Stimulated activated CD8-positive, alpha-beta memory T cell treated with anti-CD3 and anti-CD28 coated beads, Interleukin-2, amount 100 ng/mL, for 48 hours (primary cell): ENCODE measurements at regions not wholly inside any gene's neighbourhood (a gene's known extent, or its start where the extent isn't known, plus 50 kb on each side); places are given as distances from the start of the nearest gene placed in this dataset.
"Not testable (repeated sequence)": the region's sequence is repeated elsewhere in the genome, so short reads cannot be mapped to it uniquely, and the experiment has no call there.

Source experiments
- DNase-seq, 2 donors: peaks; one replicate each; pipeline ENCODE4 v3.0.0-alpha.2; 2020; ENCODE audit warnings: low read depth in 2 of 2

DNA sequence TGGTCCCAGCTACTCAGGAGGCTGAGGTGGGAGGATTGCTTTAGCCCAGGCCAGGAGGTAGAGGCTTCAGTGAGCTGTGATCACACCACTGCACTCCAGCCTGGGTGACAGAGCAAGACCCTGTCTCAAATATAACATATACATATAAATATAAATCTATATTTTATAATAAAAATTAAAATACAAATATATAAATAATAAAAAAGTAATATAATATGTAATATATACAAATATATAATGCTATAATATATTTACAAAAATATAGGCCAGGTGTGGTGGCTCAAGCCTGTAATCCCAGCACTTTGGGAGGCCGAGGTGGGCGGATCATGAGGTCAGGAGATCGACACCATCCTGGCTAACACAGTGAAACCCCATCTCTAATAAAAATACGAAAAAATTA lies 131.4 kb downstream of the MFAP3L start:
- DNase-seq: not testable (repeated sequence)

DNA sequence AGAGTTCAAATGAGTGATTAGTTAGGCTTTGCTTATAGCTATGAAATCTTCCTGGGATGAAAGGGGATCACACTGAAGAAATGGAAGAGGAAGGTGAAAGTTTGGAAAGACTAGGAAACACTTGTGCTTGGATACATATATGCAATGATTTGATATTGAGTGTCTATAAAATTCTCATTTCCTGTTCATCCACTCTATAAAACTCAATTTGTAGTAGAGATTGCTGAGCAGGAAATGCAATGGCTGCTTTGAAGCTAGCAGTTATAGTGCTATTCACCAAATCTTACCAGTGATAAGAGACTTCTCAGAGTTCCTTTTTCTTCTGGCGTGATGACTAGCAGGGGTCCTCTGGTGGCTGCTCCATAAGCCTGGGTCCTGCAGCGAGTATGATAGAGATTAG lies 128.1 kb upstream of the HPF1 start:
- DNase-seq: no peak

DNA sequence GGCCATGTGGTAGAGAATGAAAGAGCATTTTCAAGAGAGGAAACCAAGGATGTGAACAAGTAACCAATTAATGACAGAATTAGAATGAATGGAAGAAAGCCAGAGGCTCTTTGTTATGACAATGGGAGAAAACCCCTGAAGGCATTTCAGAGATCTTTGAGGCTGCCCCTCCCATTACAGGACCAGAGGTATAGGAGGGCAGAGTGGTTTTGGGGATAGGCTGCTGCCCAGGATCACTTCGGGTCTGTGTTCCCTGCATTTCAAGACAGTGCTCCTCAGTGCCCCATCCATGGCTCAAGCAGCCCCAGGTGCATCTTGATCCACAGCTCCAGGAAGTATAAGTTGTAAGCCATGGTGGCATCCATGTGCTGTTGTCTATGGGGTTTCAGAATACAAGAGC lies 124.0 kb upstream of the HPF1 start:
- DNase-seq: no peak

DNA sequence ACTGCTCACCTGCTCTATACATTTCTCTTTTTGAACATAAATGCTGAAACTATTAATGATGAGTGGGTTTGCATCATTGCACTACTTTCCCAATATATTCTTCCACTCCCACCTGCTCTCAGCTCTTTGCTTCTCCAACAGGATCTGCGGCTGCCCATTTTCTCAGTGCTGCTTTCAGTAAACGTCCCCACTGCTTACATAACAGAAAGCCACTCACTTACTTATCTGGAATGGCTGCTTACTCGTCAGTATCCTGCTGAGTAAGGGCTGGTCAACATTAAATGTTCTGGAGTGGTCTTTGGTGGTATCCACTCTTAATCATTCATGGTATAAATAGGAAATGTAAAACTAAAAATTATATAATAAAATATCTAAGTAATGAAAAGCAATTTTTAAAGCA lies 112.8 kb upstream of the HPF1 start:
- DNase-seq: no peak

DNA sequence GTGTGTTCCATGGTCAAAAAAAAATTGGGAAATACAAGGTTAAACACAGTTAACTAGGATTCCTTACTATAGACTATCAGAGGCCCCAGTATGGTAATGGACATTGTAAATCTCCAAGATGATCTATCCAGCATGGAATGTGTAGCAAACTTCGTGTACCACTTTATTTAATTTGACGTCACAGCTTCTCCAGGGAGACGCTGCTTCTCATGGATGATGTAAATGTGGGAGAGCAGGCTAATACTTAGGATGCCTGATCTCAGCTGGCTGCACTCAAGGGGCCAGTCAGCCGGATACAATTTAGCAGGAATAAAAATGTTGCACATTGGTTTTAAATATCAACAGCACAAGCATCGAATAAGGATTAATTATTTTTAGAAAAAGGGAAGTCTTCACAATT lies 111.7 kb upstream of the HPF1 start:
- DNase-seq: no peak

DNA sequence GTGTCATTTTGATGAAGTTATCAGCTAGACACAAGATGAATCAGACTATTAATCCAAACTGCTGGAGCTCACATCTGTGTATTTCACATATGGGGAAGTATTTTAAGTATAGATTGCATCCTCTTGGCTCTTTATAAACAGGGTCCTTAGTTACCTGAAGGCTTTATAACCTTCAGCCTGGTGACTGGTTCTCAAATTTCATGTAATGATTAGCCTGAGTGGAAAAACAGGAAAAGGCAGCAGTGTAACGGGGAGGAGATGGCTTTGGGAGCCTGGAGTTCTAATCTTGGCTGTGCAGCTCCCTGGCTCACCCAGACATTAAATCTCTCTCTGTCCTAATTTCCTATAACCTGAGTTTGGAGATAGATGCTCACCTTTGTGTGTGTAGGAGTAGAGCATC lies 103.8 kb upstream of the HPF1 start:
- DNase-seq: no peak

DNA sequence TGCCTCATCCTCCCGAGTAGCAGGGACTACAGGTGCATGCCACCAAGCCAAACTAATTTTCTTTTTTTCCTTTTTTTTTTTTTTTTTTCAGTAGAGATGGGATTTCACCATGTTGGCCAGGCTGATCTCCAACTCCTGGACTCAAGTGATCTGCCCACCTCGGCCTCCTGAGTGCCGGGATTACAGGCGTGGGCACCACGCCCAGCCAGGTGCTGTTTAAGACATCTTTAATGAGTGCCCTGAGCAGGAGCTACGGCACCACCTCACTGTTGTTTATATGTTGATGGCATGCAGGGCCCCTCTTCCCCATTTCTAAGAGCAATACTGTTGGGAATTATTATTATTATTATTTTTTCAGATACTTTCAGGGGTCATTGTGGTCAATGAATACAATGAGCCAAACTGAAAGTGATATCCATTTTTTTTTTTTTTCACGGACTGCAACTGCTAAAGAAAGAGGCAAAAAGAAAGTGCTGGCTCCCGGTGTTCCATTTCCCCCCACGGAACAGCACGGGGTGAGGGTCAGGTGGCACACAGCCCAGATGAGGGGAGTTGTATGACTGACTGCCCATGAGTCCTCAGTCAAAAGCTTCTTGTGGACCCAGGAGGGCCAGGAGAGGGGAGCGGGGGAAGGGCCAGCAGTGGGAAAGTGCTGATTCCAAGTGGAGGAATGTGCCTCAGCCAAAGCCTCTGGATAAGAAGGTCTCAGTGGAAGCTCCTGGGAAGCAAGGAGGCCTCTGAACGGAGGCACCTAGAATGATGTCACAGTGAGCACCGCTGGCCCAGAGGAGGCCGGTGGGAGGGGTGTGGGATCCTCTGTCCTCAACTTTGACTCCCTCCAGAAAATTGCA lies 101.8 kb upstream of the HPF1 start:
- no peak for DNase-seq

DNA sequence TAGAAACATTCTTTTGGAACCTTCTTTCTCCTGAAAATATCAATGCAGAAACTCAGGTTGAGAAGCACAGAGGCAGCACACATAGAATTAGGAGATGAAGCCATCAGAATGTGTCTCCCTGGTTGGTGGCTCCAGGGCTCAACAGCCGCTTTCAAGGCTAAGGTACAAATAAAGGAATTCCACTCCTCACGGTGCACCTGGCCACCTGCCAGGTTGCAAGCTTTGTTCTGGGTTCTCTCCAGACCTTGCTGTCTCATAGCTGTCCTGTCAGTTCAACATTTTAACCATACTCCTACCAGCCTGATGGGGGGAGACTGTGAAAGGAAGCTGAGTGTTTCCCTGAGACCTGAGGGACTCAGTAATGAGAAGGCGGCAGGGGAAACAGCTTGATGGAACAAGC lies 96.3 kb upstream of the HPF1 start:
- no peak for DNase-seq

DNA sequence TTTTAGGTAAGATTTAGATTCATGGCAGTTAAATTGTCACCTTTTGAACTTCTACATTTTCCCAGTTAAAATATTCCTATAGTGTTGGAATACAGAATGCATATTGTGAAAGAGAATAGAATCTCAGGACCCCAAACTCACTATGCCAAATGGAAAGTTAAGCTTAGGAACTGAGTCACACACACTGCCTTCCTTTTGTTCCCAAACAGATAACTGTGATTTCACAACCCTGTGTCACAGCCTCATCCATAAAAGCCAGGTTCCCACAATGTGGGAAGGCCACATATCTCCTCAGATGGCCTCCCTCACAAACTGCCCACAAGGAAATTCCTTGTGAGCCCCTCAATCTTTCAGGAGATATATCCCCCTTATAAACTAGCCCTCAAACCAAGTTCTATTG lies 94.7 kb upstream of the HPF1 start:
- DNase-seq: no peak

DNA sequence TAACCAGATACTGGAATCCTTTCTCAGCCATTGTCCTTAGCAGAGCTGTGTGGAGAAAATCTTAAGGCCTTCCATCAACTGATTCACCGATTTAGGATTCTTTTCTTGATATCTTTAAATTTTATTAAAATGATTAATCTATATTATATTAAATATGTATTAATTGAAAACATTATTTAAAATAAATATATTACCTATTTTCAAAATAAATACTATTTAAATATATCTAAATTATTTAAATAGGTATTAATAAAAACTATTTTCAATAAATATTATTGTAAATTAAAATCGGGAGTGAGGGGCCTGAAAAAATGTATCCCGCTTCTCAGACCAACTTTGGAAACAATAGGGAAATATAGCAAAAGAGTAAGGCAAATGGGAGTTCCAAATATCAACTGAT lies 94.0 kb upstream of the HPF1 start:
- DNase-seq: no peak

DNA sequence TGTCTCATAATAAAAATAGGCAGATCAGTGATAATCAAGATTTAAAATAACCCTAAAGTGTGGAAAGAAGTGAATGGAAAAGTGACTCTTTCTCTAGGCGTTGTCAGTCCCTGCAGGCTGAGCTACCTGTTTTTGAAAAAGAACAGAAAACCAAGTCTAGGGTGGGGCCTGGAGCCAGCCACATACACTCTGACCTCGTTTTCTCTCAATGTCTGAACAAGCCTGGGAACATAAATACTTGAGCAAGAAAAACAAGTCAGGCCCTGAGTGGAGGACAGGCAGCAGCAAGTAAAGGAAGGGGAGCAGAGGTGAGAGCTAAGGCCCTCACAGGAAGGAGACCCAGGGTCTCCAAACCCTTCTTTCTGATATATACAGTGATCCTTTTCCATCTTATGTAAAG lies 91.7 kb upstream of the HPF1 start:
- no peak for DNase-seq

DNA sequence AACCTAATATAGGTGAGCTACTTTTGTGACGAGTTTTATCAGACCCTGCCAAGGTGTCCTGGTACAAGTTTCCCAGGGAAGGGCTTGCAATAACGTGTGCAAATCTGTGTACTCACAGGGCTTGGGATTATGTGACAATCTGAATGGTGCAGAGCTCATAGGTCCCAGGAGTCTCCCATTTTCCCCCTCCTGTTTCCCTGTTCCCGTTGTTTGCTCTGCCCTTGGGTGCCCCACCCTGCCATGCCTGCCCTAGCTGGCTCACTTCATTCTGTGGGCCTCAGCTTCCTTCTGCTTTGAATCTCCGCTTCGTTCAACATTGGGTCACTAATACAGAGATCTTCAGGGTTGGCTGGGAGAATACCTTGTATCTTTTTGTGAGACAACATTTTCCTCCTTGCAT lies 90.3 kb upstream of the HPF1 start:
- no peak for DNase-seq

DNA sequence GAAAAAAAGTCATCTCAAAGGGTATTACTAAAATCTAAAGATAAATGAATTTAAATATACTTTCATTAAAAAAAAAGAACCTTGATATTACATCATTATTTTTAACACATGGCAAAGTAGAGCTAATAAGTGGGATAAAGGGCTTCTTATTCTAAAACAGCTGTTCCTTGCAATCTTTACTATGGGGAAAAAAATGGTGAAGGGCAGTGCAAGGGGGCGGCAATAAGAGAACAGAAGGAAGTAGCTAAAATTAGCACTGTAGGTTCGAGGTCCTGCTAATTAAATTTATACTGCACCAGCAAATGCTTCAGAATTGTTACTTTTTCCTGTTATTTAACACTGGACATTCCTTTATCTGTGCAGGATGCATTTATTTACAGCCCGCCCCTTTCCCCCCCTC lies 89.4 kb upstream of the HPF1 start:
- no peak for DNase-seq

DNA sequence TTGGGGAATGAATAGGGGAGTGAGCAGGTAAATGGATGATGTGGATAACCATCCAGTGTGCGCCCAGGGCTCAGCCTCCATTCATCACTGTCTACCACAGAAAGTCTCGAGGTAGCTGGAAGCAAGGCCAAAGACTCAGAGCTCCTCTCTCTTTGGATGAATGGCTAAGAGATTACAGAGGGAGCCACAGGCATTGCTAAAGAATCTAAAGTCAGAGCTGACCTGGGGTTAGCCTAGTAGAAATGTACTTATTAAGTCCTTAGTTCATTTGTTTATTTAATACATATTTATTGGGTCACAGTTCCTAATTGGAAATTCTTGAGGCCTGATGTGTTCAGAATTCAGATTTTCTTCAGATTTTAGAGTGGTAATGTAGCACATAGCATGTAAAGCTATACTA lies 88.7 kb upstream of the HPF1 start:
- no peak for DNase-seq

DNA sequence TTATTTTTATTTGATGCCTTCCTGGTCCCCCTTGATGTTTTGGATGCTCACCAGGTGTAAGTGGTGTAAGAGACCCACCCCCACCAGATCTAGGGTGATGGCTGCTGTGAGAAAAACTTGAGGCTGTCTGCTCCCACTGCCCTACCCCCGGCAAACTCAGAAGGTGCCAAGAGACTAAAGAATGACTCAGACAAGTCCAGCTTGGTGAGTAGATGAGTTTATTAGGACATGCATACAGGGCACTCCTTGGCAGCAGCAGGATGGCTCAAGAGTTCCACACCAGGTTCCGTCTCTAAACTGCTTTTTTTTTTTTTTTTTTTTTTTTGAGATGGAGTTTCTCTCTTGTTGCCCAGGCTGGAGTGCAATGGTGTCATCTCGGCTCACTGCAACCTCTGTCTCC lies 84.0 kb upstream of the HPF1 start:
- no peak for DNase-seq

DNA sequence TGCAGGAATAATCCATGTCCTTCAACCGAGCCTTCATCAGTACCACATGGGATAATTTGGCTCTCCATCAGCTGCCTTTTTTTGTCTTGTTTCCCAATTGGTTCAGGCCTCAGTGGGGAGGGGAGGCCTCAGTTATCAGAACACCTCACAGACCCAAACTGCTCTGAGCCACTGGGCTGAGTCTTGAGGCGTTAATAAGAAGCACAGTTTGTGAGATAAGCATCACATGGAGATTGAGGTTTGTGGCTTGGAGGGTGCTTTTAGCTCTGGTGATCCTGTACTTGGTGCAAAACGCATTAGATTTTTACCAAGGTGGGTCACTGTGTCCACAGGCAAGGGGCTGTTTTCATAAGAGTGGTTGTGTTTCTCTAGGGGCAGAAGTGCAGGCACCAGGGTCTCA lies 82.8 kb upstream of the HPF1 start:
- DNase-seq: no peak

DNA sequence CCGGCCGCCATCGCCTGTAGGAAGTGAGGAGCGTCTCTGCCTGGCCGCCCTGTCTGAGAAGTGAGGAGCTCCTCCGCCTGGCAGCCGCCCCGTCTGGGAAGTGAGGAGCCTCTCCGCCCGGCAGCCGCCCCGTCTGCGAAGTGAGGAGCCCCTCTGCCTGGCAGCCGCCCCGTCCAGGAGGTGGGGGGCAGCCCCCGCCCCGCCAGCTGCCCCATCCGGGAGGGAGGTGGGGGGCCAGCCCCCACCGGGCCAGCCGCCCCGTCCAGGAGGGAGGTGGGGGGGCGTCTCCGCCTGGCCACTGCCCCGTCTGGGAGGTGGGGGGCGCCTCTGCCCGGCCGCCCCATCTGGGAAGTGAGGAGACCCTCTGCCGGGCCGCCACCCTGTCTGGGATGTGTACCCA lies 70.6 kb upstream of the HPF1 start:
- not testable (repeated sequence) for DNase-seq

DNA sequence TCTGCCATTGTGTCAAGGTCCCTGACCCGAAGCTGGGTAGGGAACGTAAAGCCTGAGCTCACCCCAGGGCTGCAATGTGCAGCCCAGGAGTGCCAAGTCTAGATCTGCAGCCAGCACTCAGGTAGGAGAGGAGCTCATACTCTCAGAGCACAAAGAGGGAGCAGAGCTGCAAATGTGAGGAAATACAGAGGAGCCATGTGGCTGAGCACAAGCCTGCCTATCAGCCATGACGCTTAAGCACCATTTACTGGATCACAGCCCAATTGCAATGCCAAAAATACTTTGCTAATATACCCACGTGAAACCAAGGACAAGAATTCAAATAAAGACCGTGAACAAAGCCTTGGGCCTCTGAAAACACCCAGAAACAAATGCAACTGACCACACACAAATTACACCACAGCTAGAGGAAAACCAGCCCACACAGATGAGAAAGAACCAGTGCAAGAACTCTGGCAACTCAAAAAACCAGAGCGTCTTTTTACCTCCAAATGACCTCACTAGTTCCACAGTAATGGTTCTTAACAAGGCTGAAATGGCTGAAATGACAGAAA lies 69.0 kb upstream of the HPF1 start:
- no peak for DNase-seq

DNA sequence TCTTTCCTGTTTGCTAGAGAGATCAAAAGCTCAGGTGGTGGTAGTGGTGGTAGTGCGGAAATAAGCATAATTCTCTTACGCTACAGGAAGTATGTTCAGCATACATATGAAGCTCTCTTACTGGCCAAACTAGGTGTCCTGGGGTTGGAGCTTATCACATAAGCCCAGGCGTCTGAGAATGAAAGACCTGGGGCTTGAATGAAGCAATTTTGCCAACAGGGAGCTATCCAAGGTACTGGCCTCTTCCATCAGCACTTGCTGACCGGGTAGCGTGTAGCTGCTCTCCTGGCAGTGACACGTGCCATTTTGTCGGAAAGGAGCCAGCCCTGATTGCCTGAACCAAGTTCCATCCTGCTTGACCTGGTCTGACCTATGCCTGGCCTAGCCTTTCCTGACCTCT lies 65.9 kb upstream of the HPF1 start:
- DNase-seq: peak in 1 of 2 donors; percentile 1

DNA sequence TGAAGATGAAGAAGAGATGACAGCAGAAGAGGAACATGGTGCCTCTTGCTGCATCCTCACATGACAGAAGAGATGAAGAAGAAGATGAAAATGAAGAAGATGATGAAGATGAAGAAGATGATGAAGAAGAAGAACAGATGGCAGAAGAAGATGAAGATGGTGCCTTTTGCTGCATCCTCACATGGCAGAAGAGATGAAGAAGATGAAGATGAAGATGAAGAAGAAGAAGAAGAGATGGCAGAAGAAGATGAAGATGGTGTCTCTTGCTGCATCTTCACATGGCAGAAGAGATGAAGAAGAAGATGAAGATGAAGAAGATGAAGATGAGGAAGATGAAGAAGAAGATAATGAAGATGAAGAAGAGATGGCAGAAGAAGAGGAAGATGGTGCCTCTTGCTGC lies 63.7 kb upstream of the HPF1 start:
- DNase-seq: no peak

DNA sequence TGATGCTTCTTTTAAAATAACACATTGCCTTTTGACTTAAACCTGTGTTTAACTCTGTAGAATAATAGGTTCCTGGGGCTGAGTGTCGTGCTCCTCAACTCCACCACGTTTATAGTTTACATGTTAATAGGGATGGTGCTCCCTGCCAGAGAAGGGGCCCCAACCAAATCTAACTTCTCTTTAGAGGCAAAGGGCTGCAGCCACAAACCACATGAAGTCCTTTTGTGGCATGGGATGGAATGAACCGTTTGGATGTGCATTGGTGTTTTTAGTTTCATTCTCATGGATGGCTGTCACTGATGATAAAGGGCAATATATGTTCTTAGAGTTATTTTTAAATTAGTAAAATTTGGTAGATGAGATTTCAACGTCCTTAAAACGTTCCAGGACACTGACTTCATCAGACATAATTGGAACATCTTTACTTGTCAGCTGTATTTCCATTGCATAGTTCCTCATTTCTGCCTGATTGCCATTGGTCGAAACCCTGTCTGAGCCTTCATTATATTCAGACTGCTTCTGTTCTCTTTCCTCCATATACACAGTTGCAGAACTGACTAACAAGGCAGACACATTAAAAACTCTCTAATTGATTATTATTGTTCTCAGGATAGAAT lies 60.4 kb upstream of the HPF1 start:
- DNase-seq: no peak

DNA sequence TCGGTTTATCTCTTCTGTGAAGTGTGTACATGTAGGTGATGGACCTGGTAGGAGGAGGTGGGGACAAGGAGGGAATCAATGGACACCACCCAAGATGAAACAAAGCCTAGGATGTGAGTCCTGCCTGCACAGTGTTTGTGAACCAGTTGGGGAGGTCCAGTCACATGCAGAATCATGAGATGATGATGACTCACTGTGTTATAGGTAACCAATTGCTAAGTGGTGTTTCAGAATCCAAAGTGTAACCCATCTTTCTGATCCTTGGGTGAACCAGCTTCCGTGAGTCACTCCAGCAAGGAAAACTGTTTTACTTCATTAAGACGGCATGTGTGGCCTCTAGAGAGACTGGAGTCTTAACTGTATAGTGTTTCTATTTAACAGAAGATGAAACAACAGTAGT lies 57.9 kb upstream of the HPF1 start:
- no peak for DNase-seq

DNA sequence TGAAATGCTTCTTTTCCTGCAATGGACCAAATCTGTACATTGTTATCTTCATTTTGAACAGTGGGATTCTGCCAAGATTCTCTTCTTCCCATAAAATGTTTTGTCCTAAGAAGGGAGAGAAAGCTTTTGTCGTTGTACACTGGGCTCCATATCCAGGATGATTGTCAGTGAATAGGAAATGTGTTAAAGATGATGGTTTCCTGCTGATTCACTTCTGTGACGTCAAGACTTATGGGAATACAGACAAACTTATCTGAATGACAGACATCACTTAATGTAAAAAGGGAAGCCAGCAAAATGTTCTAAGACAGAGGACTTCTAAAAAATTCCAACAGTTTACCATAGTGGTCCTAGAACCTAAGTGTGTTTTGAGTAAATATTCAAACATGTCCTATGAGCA lies 53.7 kb upstream of the HPF1 start:
- no peak for DNase-seq
